T-helper 1 cell (primary cell): ENCODE measurements at regions not wholly inside any gene's neighbourhood (a gene's known extent, or its start where the extent isn't known, plus 50 kb on each side); places are given as distances from the start of the nearest gene placed in this dataset.

Experiments used
- DNase-seq, 5 donors: peaks; one replicate each; pipeline ENCODE4 v3.0.0-alpha.2; 2012 to 2020

DNA sequence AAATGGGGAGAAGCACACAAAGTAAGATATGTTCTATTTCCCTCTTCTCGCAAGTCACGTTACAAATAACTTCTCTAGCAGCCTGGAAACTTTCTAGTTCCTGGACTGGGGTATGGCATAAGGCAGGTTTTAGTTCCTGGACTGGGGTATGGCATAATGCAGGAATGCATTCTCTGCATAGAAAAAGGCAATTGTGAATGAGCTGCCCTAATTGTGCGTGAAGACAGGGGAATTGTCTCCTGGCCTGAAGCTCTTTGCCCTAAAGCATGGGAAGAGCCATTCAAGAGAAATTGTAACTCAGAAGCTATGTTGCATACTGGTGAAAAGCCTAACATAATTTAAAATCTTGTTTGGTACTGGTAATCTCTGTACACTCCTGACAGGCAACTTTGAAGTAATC lies 54.3 kb upstream of the CBLB start:
- no peak for DNase-seq

DNA sequence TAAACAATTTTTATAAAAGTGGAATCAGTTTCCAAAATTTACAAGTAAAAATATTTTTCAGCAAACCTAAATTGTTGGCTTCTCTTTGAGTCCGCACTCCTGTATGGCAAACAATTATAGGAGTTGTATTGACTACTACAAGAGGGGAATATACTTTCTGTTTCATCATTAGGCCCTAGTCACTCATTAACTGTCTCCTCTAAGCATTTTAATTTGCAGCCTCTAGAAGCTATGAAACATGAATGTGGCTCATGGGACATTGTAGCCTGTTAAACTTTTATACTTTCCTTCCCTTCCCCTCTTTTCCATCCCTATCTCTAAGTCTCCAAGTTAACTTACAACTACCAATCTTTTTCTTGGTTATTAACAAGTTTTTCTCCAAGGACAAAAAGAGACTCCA lies 58.9 kb upstream of the CBLB start:
- DNase-seq, result no peak

DNA sequence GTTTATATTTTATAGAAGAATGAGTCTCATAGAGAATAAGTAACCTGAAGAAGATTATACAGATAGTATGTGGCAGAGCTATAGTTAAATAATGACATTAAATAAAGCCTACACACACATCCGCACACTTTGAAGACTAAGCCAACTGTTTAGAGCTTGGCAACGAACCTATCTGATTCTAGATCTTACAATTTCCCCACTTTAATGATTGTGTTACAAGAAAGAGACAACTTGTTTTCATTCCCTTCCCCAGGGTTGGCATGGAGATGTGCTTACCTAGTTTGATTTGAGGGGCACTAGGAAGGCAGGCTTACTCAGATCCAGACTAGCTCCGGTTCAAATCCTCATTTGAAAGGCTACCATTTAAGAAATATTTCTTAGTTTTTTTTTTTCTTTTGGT lies 61.9 kb upstream of the CBLB start:
- no peak for DNase-seq

DNA sequence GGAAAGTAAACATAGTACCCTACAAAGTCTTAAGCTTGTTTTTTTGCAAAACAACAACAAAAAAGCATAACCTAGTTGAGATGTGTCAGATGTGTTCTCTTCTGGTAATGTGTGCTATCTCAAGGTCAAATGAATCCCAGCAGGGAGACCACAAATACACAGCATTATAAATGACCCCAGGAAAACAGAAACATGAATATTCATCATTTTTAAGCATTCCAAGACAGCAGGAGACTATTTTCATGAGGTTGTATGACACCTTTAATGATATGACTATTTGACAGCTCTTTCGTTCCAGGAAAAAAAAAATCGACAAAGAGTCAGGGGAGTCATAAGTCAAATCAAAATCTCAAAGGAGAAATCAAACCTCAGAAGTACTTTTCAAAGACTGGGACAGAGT lies 62.7 kb upstream of the CBLB start:
- DNase-seq, result no peak

DNA sequence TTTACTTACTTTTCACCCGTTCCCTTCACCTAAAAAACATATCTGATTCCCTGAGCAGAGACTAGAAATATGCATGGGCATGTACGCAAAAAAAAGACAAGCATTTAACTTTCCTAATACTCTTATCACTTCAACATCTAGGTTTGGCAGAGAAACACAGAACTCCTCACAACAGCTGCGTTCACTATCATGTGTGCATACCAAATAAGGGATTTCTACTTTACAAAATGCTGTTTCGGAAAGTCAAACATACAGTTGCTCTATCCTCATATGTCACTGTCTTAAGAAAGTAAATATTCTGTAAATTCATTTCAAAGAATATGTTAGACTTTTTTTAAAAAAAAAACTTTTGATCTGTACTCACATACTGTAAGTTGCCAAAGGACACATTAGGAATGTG lies 65.1 kb upstream of the CBLB start:
- DNase-seq, result no peak

DNA sequence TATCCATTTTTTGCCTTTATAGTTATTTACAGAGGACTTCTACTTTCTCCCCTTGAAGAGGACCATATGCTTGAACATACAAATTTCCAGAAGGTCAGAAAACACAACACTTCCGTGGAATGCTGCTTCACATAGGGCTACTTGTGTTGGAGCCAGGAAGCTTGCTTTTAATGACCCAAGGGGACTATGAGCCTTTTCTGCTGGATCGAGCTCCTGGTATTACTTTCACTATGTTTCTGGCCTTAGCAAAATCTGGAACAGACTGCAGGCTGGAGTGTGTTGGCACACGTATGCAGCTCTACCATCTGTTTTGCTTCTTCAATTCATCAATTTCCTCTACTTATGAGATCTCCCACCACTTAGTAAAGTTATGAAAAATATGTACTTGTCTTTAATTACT lies 69.3 kb upstream of the CBLB start:
- DNase-seq, result no peak

DNA sequence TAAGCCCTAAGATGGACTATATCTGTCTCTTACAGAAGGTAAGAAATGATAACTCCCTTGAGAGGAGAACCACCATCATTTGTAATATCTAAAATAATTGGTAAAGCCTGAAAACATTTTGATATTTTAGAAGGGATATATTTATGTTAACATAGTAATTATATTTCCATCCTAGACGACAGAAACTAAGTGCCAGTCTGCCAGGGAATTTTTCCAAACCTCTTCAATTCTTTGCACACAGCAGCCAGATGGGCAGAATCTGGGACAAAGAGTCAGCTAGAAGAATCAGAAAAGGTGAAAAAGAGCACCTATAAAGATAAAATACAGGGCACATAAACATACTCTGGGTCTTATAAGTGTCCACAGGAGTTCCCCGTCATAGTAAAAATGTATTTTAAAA lies 70.0 kb upstream of the CBLB start:
- DNase-seq, result no peak

DNA sequence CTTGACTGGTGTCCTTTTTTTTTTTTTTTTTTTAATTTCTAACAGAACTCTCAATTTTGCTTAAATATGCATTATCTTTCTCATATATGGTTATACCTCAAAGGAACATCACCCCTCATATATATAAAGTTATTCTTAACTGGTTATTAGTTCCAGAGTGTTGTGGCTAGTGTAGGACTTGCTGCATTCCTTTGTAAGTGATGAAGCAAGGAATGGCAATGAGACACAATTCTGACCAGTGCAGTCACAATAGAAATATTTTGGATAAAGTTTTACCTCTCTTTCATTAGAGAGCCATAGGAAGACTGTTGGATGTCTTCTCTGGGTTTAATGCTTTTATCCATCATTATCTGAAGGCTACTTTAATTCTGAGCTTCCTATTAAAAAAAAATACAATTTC lies 75.5 kb upstream of the CBLB start:
- DNase-seq, result no peak

DNA sequence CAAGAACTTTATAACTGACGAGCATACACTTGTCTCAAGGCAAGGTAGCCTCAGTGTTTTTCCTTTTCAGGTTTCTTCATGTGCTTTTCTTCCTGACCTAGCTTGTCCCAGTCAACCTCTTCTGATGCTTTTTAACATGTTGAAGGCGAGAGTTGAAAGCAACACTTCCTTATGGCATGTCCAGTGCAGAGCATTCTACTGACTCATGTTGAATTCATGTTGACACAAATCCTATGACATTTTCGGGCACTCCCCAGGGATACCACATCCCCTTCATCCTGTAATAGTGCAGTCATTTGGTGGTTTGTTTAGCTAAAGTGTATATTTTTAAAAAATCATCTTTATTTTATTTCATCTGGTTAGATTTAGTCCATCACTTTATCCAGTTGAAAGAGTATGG lies 75.9 kb upstream of the CBLB start:
- DNase-seq, result no peak

DNA sequence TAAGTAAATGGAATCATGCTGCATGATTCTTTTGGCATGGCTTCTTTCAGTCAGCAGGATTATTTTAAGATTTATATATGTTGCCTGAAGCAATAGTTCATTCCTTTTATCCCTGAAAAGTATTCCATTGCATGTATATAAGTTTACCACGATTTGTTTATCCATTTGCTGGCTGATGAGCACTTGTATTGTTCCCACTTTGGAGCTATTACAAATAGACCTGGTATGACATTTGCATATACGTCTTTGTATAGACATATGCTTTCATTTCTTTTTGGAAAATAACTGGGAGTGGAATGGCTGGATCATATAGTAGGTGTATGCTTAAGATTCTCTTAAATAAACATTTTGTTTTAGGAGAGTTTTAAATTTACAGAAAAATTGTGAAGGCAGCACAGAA lies 79.3 kb upstream of the CBLB start:
- no peak for DNase-seq

DNA sequence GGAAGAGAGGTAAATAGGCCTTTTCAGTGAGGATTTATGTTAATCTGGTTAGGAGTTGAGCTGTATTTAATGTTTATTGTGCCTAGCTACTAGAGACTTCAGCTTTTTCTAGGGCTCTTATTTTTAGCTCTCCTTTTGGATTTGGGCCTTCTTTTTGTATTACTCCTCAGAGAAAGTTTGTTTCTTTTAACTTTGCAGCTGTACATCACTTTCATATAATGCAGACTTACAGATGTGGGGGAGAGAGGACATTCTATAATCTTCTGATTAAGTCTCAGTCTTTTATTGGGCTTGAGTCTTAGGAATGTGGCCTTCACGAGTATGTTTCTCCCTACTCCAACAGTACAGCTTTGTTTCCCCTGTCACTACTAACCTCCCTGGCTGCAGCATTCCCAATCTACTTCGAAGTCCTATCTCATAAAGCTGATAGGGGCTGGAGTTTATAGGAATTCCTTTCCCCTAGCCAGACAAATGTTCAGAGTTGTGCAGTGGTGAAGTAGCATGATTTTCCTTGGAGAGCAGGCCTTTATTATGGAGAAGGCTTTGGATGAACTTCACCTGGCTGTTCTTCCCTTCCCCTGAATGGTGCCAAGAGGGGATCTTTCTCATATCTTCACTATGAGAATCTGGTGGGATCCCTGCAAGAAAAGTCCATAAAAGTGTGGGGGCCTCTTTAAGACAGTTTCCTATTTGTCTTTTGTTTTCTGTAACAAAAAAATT lies 82.2 kb upstream of the CBLB start:
- no peak for DNase-seq

DNA sequence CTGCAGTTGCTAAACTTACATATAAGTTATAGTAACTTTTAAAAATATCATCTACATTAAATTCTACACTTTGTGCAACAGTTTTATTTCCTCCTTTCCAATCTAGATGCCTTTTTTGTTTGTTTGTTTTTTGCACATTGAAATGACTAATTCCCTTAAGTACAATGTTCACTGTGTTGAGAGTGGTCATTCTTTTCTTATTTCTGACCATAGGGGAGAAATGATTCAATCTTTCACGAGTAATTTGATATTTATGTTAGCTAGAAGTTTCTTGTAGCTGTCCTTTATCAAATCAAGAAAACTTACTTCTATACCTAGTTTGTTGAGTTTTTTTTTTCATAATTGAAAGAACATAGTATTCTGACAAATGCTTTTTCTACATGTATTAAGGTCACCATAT lies 85.0 kb upstream of the CBLB start:
- DNase-seq, result no peak

DNA sequence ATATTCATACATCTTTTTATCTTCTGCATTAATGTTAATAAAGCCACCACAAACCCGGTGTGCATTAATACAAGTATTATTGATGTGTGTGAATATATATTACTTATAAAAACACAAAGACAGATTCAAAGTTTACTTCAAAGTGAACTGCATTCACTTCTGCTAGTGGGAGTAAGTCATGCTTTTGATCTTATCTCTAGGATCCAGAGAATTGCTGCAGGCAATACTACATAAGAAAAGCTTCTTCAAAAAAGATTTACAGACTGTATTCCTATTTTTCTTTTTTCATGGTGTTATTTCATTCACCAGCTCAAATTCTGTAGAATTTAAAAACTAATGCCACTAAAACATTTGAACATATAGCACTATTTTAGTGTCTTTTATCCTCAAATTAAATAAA lies 87.5 kb upstream of the CBLB start:
- DNase-seq, result no peak

DNA sequence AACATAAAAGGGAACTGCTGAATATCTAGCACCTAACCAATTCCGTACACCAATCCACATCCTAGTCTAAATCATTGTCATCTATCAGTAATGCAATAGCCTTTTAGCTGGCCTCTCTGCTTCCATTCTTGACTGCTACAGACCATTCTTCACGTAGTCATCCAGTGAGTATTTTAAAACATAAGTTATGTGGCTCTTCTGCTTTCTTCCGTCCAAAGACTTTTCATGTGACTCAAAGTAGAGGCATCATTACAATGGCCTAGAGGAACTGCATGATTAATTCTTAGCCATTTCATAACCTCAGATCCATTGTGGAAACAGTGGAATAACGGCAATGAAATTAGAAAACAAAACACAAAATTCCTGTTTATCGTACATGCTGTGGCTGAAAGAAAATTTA lies 88.9 kb upstream of the CBLB start:
- no peak for DNase-seq

DNA sequence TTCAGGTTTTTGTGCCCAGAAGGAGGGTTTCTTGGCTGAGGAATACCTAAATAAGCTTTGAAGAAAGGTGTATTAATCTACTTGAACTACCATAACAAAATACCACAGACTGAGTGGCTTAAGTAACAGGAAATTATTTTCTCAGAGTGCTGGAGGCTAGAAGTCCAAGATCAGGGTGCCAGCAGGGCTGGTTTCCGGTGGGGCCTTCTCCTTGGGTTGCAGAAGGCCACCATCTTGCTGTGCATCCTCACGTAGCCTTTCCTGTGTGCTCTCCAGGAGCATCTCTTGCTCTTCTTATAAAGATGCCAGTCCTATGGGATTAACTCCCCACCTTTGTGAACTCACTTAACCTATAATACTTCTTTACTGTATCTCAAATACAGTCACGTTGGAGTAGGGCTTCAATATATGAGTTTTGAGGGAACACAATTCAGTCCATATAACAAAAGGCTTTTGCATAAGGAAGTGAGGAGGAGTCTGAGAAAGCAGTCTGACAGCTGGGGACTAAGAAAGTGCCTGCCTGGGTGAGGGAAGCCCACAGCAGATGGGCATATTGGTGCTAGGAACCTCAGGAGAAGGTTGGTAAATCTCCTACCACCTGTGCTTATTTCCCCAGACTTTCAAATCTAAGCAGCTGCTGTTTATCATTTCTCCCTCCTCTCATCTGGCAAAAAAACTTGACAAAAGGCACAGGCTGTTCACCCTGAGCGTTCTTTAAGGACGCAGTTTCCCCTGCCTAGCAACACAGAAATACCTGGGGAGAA lies 89.6 kb upstream of the CBLB start:
- DNase-seq, result no peak

DNA sequence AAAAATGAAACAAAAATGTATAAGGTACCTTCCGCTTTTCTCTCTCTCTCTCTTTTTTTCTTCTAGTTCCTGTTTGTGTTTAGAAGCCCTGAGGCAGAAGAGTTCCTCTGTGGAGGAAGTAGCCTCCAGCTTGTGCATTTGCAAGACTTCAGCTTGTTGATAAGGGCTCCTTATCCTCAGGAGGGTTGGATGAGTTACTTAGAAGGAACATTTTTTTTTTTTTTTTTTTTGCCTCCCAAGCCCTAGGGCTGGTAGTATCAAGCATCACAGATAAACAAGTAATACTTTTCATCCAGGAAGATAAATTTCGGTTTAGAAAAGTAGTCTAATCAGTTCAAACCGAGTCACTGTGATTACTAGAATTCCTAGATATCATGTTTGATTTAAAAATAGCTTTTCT lies 91.0 kb upstream of the CBLB start:
- no peak for DNase-seq

DNA sequence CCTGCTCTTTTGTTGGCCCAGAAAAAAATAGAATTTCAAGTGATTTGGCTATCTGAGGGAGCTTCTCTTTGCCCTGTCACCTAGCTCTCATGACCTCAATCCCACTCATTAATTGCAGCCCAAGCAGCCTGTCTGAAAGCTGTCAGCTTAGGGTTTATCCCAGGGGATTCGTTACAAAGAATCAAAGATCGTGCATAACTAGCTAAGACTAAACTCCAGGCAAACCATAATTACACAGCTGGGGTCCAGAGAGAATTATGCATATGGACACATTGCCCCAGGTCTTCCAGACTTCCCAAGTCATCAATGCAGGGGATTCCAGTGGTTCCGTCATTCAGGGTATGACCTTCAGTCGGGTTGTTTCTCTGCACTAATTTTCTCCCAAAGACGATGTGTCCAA lies 91.6 kb upstream of the CBLB start:
- no peak for DNase-seq

DNA sequence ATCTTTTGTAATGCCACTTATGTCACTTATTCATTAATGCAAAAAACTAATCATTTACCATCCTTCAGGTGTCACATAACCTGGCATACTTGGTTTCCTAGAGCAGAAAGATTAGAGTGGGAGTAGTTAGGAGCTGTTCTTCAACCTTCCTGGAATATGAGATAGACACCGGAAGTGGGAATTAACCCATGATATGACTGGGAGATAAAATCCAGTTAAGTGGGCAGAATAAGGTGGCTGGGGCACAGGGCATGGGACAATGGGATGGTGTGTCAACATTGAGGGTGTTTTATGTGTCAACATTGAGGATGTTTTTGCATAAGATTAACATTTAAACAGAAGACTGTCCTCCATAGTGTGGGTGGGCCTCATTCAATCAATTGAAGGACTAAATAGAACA lies 94.3 kb upstream of the CBLB start:
- no peak for DNase-seq

DNA sequence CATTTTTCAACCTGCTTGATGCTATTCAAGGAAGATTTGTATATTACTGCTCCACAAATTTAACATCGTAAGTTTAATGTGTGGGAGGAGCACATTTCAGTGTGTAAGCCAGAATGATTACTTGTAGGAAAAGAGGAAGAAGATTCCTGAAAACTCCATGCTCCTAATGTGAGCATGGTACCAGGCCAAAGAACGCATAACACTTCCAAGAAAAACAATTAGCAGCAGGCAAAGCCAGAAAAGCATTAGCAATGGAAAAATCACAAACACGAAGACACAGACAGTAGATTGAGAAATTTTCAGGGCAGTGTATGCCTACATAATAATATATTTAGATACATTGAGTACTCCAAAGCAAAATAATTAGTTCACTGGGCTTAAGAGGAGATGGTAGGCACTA lies 96.6 kb upstream of the CBLB start:
- DNase-seq, result no peak

DNA sequence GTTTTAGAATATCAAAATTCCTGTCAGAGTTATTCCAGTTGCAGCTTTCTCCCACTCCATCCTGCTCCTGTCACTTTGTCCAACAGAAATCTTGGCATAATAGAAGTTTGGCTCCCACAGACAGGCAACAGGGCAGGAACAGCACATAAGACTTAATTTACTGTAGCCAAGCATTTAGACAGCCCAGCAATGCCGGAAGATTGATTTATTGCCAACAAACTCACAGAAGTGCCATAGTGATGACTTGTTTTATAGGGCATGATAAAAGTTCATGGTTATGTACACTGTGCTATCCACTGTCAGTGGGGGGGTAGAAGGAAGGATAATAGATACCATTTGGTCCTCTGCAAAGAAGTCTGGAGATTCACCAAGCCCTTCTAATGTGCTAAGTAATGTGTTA lies 98.3 kb upstream of the CBLB start:
- no peak for DNase-seq

DNA sequence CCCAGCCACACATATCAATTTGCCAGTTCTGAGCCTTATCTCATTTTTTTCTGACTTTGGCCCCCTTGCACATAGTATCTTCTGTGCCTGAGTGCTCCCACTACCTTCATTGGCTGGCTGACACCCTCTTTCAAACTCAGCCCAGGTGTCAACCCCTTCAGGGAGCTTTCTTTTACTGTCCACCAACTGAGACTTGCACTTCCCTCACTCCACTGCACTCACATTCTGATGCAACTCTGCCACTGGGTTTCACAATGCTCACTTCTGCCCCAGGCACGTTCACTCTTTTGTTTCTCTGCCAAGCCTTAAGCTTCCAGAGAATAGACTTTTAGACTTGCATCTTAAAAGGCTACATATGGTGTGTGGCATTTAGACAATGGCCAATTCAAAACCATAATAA lies 101.5 kb upstream of the CBLB start:
- no peak for DNase-seq

DNA sequence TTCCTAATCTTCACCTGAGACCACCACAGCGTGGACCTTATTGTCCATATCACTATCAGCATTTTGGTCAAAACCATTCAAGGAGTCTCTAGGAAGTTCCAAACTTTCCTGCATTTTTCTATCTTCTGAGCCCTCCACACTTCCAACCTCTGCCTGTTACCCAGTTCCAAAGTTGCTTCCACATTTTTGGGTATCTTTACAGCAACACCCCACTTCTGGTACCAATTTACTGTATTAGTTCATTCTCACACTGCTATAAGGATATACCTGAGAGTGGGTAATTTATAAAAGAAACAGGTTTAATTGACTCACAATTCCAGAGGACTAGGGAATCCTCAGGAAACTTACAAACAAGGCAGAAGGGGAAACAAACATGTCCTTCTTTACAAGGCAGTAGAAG lies 103.3 kb upstream of the CBLB start:
- no peak for DNase-seq

DNA sequence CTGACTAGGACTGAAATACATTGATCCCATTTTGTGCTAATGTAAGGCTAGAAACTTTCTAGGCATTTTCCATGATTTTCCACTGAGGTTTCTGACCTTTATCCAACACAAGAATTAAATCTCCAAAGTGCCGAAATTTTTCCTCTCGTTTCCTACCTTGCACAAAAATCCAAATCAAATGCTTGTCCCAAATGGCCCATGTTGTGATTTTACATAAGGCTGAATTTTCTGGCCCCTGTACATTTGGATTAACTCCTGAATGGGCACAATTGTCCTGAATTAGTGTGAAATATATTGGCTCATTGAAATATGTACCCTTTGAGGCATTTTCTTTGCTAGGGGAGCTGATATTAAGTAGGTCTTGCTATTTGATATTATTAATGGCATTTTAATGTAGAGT lies 105.6 kb upstream of the CBLB start:
- no peak for DNase-seq

DNA sequence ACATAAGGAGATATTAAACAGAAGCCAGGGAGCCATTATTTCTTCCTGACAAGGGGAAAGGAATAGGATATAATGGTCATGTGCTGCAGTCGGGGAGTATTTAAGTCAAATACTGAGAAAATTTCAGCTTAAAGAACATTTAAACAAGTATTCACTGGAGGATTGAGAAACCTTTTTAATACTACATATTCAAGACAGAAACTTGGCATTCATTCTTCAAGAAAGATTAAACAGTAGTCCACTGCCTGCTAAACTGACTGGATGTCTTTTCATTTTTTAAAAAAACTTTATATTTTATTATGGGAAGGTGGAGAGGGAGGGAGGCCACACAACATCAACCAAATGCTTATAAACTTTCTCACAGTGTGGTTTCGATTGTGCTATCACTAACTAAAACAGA lies 107.4 kb upstream of the CBLB start:
- no peak for DNase-seq

DNA sequence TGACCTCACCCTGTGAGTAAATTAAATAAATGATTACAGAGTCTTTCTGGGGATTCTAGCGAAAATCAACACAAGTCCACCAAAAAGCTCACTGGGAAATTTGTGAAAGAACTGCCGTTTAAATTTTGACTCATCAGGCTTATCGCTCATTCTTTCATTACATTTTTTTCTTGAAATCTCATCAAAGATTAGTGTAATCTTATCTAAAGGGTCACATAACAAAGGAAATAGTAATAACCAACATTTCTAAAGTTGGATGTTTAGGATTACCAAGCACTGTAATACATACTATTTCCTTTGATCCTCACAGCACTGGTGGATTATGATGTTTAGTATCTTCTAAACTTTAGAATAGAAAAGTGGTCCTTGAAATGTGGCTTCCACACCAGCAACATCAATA lies 111.1 kb upstream of the CBLB start:
- no peak for DNase-seq
